ENCODE measurements at regions not wholly inside any gene's neighbourhood (a gene's known extent, or its start where the extent isn't known, plus 50 kb on each side); places are given as distances from the start of the nearest gene placed in this dataset.
A peak's percentile ranks its signal among the peaks of the same experiment; 100 is the strongest.

DNA sequence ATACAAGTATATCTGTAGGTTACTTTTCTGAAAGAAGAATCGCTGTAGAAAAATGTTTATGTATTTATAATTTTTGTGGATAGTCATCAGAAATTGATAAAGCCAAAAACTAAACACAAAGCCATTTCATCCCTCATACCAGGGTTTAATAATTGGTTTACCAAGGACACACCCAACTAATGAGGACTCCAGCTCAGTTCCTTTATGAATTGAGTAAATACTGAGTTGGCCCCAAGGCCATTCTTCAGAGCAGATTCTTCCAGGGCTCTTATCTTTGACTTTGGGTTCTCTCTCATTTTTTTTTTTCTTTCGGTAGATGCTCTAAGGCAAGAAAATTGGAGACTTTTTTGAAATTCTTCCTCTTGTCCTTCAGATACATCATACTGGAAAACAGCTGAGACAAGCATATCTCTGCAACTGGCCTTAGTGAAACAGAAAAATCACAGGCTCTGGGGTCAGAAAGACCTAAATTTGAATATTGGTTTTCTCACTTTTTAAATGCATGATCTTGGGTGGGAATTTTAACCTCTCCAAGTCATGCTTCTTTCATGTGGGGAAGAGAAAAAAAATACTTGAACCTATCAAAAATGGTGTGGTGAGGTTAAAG, 401.8 kb downstream of the ARHGEF28 start:
- DNase-seq (ENCODE audit: low read depth), result no peak
- in situ Hi-C loops (cut with HindIII; ENCODE audit: low sequenced_read_pairs), result no loop called here
- H3K4me3 ChIP-seq (ENCODE audit: low read depth, low read length), result no peak overlapping the region
- TF ChIP-seq, protein P1, sequence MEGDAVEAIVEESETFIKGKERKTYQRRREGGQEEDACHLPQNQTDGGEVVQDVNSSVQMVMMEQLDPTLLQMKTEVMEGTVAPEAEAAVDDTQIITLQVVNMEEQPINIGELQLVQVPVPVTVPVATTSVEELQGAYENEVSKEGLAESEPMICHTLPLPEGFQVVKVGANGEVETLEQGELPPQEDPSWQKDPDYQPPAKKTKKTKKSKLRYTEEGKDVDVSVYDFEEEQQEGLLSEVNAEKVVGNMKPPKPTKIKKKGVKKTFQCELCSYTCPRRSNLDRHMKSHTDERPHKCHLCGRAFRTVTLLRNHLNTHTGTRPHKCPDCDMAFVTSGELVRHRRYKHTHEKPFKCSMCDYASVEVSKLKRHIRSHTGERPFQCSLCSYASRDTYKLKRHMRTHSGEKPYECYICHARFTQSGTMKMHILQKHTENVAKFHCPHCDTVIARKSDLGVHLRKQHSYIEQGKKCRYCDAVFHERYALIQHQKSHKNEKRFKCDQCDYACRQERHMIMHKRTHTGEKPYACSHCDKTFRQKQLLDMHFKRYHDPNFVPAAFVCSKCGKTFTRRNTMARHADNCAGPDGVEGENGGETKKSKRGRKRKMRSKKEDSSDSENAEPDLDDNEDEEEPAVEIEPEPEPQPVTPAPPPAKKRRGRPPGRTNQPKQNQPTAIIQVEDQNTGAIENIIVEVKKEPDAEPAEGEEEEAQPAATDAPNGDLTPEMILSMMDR (IDR thresholded peaks at IDR 0.05; ENCODE audit: low read depth, low read length, missing control alignments), result no peak

DNA sequence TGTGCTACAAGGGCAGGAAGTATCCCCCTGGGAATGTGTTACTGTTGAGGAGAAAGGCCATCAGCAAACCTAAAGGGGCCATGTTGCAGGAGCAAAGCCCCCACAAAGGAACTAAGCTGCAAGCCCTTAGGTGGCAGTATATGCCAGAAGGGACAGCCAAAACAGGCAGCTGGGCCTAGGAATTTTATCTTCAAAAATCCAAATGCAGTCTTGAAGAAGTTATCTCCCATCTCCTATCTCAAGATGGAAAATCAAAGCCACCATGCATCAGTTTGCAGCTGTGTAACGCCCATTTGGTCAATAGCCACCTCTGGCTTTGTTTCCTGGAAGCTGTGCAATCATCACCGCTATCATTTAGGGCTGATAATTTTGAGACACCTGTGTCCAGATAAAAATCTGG, 400.3 kb downstream of the ARHGEF28 start:
- no peak overlapping the region for H3K4me3 ChIP-seq (ENCODE audit: low read depth, low read length)
- DNase-seq (ENCODE audit: low read depth), result no peak
- in situ Hi-C loops (cut with HindIII; ENCODE audit: low sequenced_read_pairs), result no loop called here
- TF ChIP-seq, protein P1 (IDR thresholded peaks at IDR 0.05; ENCODE audit: low read depth, low read length, missing control alignments), result no peak

DNA sequence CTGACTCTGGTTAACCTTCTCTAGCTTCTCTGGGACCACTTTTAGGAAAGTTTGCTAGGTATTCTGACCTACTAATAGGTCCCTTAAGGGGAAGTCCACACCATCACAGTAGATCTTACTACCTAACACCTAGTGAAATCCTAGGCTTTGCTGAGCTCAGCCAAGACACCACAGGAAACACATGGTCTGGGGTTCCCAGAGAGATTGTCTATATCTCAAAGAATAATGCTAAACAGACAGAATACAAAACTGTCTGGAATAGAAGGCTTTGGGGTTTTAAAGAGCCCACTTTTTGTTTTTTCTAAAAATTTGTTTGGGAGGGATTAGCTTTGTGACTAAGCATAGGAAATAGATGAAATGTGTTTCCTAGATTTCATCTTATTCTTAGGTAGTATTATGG, 395.1 kb downstream of the ARHGEF28 start:
- DNase-seq (ENCODE audit: low read depth), result no peak
- TF ChIP-seq, protein P1 (IDR thresholded peaks at IDR 0.05; ENCODE audit: low read depth, low read length, missing control alignments), result no peak
- H3K4me3 ChIP-seq (ENCODE audit: low read depth, low read length), result no peak overlapping the region
- in situ Hi-C loops (cut with HindIII; ENCODE audit: low sequenced_read_pairs), result no loop called here

DNA sequence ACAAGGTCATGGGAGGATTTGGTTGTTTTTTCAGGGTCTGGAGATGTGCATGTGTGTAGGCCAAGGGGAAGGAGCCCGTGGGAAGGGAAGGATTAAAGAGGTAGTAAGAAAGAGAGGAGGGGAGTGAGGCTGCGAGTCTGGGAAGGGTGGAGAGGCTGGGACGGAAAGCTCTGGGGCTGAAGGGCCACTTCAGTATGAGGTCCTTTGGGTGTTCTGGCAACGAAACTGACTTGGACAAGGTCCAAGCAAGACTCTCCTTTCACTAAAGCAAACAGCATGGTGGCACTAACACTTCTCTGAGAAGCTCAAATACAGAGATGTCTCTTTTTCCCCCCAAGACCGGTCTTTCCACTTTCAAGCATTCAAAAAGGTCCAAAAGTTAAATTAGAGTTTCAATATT, 394.5 kb downstream of the ARHGEF28 start:
- in situ Hi-C loops (cut with HindIII; ENCODE audit: low sequenced_read_pairs), result no loop called here
- no peak for DNase-seq (ENCODE audit: low read depth)

DNA sequence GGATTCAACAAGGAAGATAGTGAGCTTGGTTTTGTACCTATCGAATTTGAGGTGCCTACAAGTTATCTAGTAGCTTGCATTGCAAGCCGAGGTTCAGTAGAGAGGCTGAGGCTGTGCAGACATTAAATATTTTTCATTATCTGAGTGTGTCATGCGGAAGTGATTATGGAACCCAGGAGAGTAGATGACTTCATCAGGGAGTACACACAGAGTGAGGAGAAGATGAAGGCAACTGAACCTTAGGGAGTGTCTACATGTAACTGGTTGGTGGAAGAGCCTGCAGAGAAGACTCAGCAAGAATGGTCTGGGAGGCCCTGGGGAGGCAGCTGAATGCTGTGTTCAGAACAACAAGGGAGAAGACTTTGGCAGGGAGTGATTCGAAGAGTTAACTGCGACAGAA, 393.9 kb downstream of the ARHGEF28 start:
- TF ChIP-seq, protein P1 (IDR thresholded peaks at IDR 0.05; ENCODE audit: low read depth, low read length, missing control alignments), result no peak
- no peak for DNase-seq (ENCODE audit: low read depth)
- H3K4me3 ChIP-seq (ENCODE audit: low read depth, low read length), result no peak overlapping the region
- in situ Hi-C loops (cut with HindIII; ENCODE audit: low sequenced_read_pairs), result no loop called here

More for the DNA sequence above, 394.5 kb downstream of the ARHGEF28 start:
- TF ChIP-seq, protein P1 (IDR thresholded peaks at IDR 0.05; ENCODE audit: low read depth, low read length, missing control alignments), result no peak
- no peak overlapping the region for H3K4me3 ChIP-seq (ENCODE audit: low read depth, low read length)

DNA sequence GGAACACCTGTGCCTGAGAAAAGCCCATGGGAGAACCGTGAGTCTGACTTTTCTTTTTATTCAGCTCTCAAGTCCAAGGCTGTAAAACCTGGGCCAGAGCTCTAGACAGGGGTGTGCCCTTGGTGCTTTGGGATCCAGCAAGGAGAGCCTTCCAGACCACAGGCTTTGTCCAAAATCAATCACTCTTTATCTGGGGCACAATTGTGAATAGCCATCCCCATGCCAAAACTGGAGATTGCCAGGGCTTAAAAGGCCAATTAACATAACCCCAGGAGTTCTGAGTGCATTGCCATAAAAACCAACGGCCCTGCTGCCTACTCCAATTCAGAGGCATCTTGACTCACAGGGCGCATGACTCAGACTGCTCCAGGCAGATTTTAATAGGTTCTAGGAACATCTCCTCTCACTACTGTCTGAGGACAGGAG, 391.8 kb downstream of the ARHGEF28 start:
- no peak overlapping the region for H3K4me3 ChIP-seq (ENCODE audit: low read depth, low read length)
- TF ChIP-seq, protein P1 (IDR thresholded peaks at IDR 0.05; ENCODE audit: low read depth, low read length, missing control alignments), result no peak
- in situ Hi-C loops (cut with HindIII; ENCODE audit: low sequenced_read_pairs), result no loop called here
- DNase-seq (ENCODE audit: low read depth), result peak; percentile 35
